Choroid plexus epithelial cell (primary cell): ENCODE measurements at regions not wholly inside any gene's neighbourhood (a gene's known extent, or its start where the extent isn't known, plus 50 kb on each side); places are given as distances from the start of the nearest gene placed in this dataset.

ENCODE experiments used
- DNase-seq: peaks from one replicate; pipeline ENCODE4 v3.0.0-alpha.2; 2010; ENCODE audit warnings: low read depth
- H3K4me3 ChIP-seq: 2 replicates; pipeline ENCODE4 v1.5.1; 2011; ENCODE audit warnings: low read depth, mild to moderate bottlenecking, control low read depth, low read length, moderate library complexity
- CTCF ChIP-seq: conservative IDR thresholded peaks from 2 replicates; pipeline ENCODE4 v1.5.1; 2011; ENCODE audit warnings: low read depth, mild to moderate bottlenecking, control low read depth, inconsistent platforms, low read length, moderate library complexity

GRCh38 chr9:119771341-119771740, 402.1 kb upstream of the BRINP1 start:
- no peak for DNase-seq
- TF ChIP-seq CTCF: no peak
- no peak overlapping the region for H3K4me3 ChIP-seq

- TF ChIP-seq CTCF: no peak
- DNase-seq: no peak
- H3K4me3 ChIP-seq: no peak overlapping the region
These were observed 399.0 kb upstream of the BRINP1 start for GRCh38 chr9:119768266-119768665.

- H3K4me3 ChIP-seq: no peak overlapping the region
- DNase-seq: no peak
- TF ChIP-seq CTCF: no peak
These were observed 396.5 kb upstream of the BRINP1 start for GRCh38 chr9:119765632-119766175.

GRCh38 chr9:119763260-119763659, 394.0 kb upstream of the BRINP1 start:
- H3K4me3 ChIP-seq: no peak overlapping the region
- TF ChIP-seq CTCF: no peak
- DNase-seq: no peak

GRCh38 chr9:119761812-119762211, 392.6 kb upstream of the BRINP1 start:
- no peak overlapping the region for H3K4me3 ChIP-seq
- no peak for TF ChIP-seq CTCF
- no peak for DNase-seq

- no peak overlapping the region for H3K4me3 ChIP-seq
- TF ChIP-seq CTCF: no peak
- DNase-seq: no peak
These were observed 389.8 kb upstream of the BRINP1 start for GRCh38 chr9:119758990-119759389.

GRCh38 chr9:119758241-119758640, 389.0 kb upstream of the BRINP1 start:
- no peak for DNase-seq
- no peak for TF ChIP-seq CTCF
- no peak overlapping the region for H3K4me3 ChIP-seq
